ENCODE measurements at regions not wholly inside any gene's neighbourhood (a gene's known extent, or its start where the extent isn't known, plus 50 kb on each side); places are given as distances from the start of the nearest gene placed in this dataset.
"Not testable (repeated sequence)": the region's sequence is repeated elsewhere in the genome, so short reads cannot be mapped to it uniquely, and the experiment has no call there.

DNA sequence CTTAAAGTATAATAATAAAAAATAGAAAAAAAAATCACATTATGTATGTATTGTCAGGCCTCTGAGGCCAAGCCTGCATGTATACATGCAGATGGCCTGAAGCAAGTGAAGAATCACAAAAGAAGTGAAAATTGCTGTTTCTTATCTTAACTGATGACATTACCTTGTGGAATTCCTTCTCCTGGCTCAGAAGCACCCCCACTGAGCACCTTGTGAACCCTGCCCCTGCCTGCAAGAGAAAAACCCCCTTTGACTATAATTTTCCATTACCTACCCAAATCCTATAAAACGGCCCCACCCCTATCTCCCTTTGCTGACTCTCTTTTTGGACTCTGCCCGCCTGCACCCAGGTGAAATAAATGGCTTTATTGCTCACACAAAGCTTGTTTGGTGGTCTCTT lies 1086.5 kb downstream of the SORCS3 start:
- DNase-seq (ENCODE audit: low spot score): not testable (repeated sequence)

DNA sequence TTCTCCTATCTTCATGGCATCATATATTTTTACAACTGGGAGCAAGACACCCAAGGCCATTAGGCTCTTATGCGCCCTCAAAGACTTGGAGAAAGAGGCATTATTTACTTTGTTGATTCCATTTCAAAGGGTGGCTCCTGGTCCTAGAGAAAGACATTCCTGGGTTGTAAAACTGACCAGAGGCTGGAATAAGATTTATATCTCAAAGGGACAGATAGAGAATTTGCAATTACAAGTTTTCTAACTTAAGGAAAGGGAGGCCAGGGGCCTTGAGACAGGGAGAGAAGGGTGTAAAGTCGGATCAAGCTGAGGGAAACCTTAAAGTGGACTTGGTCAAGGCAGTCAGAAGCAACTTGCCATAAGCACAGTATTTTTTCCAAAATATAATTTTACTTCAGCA lies 1086.0 kb downstream of the SORCS3 start:
- no peak for DNase-seq (ENCODE audit: low spot score)

DNA sequence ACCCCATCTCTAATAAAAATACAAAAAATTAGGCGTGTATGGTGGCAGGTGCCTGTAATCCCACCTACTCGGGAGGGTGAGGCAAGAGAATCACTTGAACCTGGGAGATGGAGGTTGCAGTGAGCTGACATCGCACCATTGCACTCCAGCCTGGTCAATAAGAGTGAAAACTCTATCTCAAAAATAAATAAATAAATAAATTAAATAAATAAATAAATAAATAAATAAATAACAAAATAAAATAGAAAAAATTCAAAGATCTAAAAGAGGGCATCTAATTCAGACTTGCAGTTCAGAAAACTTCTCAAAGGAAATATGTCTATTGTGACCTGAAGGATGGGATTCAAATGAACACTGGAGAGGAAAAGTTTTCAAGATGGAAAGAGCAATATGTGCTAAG lies 1085.1 kb downstream of the SORCS3 start:
- DNase-seq (ENCODE audit: low spot score): no peak

DNA sequence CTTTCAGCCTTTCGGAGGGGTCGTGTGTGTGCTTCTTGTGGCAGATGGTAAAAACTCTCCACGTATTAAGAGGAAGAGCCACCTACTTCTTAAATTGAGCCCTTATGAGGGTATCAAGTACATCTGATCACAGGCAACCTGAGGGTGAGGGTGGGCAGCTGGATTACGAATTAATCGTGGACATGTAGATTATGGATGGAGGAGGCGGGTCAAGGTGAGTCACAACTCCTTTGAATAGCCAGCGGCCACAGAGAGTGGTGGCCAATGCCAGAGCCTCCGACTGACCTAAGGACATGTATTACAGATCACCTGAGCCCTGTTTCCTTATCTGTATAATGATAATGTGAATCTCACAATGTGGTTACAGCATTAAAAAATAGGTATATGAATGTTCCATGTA lies 1083.9 kb downstream of the SORCS3 start:
- no peak for DNase-seq (ENCODE audit: low spot score)

DNA sequence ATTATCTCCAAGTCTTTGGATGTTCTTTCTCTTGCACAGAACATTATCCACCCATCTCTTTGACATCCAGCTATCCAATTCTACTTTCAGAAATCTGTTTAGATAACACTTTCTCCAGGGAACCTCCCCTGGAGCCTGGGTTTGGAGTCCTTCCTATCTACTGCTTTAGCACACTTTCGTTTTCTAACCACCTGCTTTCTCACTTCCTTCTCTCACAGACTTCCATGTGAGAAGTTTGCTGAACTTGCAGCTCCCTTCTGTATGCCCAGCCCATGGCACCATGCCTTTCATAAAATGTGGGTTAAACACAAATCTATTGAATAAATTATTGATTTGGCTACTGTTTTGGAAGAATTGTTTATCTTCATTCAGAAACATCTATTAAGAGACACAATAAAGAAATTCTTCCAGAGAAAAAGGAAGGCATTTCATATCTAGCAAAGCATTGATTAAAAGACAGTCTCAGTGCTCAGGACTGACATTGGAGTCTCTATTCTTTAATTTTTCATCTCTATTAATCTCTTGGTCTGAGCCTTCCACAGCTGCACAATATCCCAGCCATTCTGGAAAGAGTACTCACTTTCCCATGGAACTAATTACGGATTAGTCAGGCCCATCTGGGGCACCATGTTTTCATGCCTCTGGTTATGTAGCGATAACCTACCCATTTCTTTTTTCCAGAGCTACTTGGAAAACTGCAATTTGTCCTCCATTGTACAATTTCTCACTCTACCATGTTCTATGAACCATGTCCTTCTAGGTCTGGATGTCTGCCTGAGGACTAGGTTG lies 1077.3 kb downstream of the SORCS3 start:
- DNase-seq (ENCODE audit: low spot score): no peak

DNA sequence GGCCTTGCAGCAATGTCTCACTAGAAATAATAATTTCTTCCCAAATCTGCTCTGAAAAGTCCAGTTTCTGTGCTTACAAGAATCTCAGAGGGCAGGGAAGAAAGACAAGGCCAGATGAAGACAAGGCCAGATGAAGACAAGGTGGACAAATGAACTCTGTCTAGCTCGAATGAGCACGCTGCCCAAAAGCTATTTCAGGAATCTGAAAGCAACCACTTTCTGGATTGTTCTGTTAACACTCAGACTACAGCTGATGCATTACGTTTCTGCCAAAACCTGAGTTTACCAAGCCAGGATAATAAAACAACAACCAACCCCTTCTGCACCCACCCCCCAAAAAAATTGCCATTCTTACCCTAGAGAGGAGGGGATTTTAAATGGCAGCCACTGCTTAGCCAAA lies 1073.6 kb downstream of the SORCS3 start:
- DNase-seq (ENCODE audit: low spot score): no peak

DNA sequence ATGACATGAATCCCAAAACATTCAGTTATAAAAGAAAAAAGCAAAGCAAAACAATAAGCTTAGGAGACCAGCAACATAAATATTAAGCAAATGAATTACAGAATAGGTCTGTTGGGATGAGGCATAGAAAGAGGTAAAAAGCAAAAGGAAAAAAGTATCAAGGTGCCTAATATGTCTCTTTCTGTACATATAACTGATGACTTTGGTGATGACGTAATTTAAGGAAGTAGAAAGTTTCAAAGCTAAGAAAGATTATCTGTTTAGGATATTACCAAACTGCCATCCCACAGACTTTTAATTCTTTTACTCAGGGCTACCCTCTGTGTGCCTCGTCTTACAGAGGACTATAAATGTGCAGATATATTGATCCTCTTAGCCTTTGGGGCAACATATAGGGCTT lies 1066.5 kb downstream of the SORCS3 start:
- DNase-seq (ENCODE audit: low spot score): no peak

DNA sequence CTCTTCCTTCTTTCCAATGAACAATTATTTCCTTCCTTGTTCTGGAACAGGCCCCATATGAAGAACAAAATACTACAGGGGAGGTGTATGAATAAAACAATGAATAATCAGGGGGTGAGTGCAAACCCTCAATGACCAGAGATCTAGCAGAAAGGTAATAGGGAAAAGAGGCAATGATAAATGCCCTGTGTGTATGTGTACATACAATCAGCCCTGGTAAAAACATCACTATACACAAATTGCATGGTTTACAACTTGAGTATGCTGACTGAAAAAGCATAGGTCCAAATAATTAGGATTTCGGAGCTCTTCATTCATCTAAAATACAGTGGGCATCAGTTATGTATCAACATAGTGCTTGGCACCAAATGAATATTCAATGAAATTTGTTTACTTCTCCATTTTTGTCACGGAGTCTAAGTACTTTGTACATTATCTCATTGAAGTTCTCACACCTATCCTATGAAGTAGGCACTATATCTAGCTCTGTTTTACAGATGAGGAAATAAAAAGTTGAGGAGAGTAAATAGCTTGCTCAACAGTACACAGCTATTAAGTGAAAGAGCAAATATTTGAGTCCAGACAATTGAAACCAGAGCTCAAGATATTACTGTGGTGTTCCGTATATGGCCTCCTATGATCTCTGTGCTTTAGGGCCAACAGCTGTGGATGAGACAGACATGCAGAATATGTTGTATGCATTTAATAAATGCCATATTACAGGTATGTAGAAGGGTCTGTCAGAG lies 1065.4 kb downstream of the SORCS3 start:
- no peak for DNase-seq (ENCODE audit: low spot score)

DNA sequence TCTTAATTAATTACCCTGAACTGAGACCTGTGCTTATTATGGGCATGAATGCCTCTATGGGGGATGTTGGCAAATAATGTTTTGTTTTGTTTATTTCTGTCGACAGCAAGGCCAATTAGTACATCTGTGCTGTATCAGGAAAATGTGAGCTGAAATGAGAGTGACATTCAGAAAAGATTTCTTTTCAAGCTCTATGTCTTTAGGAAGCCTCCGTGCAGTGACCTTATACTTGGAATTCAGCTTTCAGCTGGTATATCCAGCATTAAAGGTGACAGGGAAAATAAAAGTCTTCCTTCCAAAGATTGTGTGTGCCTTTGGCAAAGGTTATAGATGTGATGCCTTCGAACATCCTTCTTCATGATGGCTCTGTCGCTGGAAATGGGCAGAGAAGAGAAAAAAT lies 1061.1 kb downstream of the SORCS3 start:
- no peak for DNase-seq (ENCODE audit: low spot score)

DNA sequence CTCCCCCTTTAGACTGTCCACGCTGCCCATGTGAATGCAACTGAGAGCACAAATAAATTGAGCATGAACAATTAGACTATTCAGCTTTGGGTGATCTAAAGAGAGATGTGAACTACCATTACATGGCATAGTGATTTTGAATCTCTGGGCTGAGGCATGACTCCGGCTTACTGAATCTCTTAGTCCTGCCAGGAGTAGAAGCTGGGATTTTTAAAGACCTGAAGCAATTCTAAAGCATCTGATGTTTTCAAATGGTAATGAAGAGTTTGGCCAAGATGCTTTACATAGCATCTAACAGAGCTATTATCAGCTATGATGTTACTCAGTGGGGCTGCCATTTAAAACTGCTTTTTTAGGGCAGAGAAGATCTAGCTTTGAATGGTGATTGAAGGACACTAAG lies 1059.1 kb downstream of the SORCS3 start:
- no peak for DNase-seq (ENCODE audit: low spot score)

DNA sequence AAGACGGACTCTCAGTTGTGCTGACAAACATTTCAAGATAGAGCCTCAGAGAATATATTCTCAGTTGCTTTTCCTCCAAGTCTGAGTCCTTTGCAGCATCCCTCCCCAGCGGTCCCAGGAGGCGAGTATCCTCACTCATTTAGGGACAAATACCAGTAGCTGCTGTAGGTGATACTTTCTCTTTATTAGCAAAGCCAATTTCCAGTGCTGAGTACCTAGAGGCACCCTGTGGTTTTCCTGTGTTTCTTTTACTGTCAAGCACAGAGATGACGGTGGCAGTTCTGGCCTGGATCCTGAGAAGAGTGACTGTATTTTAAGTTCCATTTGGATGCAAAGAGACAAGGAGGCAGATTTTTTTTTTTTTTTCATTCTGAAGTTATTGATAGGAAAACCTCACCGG lies 1058.4 kb downstream of the SORCS3 start:
- no peak for DNase-seq (ENCODE audit: low spot score)

DNA sequence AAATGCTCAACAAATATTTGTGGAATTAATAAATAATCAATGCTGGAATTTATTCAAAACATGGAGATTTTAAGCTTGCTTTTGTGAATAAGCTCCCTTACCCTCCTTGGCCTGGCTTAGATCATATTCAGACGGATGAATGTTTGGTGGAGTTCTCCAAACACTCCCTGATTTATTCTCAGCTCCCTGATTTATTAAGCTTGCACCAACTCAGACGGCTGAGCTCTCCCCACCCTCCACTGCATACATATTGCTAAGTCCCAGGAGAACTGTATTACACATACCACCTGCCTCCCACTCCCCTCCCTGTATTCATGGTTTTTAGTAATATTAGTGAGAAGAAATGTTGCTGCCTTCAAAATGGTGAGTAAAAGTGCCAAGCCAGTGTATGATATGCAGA lies 1057.5 kb downstream of the SORCS3 start:
- no peak for DNase-seq (ENCODE audit: low spot score)

DNA sequence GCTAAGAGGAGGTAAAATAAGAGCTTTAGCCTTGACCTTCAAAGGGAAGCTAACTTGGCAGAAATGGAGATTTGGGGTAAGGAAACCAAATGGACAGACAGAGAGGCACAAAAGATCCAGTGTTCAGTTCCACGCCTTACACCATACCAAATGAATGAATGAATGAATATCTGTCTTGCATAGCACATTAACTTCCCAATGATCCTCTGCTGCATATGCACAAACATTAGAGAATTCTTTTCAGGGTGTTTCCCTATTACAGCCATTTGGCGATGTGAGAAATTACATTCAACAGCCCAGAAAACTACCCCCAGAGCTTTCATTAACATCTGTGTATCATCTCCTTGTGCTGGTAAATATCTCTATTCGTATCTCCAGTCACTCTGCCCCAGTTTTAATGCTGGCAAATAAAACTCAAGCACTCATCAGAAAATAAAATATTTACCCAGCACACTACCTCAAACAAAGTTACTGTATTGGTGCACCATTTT lies 1056.2 kb downstream of the SORCS3 start:
- no peak for DNase-seq (ENCODE audit: low spot score)

DNA sequence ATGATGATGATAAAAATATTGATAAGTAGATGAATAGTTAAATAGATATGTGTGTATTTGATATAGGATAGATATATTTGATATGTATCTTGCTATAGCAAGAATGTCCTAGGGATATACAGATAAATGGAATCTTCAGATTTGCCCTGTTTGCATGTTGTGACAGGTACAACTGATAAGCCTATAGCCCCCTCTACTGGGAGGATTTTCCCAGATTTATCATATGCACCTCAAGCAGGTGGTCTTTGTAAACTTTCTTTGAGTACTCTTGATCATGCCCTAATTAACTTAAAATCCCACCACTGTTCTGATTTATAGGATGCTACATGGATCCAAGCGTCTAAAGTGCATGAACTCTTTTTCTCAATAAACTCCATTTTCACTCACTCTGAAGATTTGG lies 1050.7 kb downstream of the SORCS3 start:
- no peak for DNase-seq (ENCODE audit: low spot score)

DNA sequence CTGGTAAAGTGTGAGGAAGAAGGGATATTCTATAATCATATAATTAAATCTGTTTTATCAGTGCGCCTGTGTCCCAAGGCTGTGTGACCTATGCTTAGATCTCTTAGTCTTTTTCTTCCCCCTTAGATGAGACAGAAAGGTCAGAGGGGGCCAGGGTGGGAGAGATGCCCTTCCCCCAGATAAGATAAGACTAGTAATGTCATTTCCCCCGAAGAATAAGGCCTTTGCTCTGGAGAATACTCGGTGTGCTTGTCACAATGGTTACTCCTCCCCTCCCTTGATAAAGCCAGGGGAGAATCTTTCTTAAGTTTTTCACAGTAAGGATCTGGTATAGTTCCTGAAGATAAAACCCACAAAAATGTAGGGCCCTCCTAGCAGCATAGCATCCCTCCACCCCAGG lies 1041.8 kb downstream of the SORCS3 start:
- no peak for DNase-seq (ENCODE audit: low spot score)

DNA sequence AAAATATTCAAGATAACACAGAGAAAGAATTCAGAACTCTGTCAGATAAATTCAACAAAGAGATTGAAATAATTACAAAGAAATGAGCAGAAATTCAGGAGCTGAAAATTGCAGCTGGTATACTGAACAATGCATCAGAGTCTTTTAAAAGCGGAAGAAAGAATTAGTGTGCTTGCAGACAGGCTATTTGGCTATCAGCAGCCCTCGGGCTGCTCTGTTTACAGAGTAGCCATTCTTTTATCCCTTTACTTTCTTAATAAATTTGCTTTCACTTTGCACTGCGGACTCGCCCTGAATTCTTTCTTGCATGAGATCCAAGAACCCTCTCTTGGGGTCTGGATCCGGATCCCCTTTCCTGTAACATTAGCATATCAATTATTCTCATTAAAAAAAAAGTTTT lies 1040.0 kb downstream of the SORCS3 start:
- DNase-seq (ENCODE audit: low spot score): no peak

DNA sequence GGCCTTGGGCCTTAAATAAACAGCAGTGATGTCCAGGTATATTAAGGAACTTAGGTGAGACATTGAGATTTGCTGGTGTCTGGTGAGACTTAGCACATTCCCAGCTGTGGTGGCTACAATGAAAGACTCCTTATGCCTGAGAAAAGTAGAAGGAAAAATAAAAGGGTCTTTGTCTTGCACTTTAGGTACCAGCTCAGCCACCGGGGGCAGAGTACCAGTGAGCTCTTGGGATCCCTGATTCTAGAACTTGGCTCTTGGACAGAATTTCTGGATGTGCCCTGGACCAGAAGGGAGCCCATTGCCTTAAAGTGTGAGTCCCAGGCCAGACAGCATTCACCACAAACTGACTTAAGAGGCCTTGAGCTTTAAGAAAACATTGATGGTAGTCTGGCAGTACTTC lies 1038.7 kb downstream of the SORCS3 start:
- no peak for DNase-seq (ENCODE audit: low spot score)

DNA sequence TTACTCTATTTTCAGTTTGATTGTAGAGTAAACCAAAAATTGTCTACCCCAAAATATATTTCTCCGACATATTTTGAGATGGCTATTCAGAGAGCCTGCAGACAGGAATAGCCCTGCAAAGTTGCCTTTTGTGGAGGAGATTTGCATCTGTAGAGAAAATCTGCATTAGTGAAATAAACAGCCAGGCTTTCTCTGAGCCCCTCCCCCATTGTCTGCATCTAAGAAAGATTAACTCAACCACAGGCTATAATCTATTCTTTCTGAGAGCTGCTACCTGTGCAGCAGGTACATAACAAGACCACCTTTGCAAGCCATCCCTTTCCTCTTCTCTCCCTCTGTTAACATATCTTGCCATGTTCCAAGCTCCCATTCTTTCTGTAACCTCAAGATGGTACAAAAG lies 1034.2 kb downstream of the SORCS3 start:
- DNase-seq (ENCODE audit: low spot score): no peak

DNA sequence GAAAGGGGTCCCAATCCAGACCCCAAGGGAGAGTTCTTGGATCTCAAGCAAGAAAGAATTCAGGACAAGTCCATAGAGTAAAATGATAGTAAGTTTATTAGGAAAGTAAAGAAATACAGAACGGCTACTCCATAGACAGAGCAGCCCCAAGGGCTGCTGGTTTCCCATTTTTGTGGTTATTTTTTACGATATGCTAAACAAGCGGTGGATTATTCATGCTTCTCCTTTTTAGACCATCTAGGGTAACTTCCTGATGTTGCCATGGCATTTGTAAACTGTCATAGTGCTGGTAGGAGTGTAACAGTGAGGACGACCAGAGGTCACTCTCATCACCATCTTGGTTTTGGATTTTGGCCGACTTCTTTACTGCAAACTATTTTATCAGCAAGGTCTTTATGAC lies 1033.4 kb downstream of the SORCS3 start:
- DNase-seq (ENCODE audit: low spot score): no peak

DNA sequence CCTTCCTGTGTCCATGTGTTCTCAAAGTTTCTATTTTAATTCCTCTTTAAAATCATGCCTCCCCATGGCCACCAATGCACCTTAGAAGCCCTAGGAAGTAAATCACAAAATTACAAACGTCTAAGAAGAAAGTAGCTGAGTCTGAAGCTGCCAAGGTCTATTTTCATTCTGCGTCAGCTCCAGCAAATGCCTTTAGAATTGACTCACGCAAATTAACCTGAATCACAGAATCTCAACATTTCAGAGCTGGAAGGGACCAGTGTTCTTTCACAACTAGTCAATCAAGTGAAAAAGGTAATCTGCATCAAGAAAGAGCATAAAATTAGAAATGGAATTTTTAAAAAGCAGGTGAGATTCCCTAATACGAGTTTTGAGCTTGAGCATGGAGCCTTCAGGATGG lies 1017.6 kb downstream of the SORCS3 start:
- no peak for DNase-seq (ENCODE audit: low spot score)

DNA sequence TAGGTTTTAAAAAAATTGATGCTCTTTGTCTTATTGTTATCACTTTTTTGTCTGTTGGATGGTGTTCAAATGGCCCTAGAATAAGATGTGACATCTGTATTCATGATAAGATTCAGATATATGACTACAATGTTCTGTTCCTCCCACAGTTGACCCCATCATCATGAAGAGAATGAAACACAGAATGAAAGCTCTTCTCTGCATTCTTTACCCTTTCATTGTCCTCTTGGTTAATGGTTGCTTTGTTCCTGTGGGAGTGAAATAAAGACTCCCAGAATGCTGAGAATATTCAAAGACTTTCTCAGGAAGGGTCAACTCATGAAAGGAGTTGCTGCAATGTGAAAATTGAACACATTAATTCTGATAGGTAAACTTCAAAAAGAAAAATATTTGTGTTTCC lies 1015.8 kb downstream of the SORCS3 start:
- DNase-seq (ENCODE audit: low spot score): no peak

DNA sequence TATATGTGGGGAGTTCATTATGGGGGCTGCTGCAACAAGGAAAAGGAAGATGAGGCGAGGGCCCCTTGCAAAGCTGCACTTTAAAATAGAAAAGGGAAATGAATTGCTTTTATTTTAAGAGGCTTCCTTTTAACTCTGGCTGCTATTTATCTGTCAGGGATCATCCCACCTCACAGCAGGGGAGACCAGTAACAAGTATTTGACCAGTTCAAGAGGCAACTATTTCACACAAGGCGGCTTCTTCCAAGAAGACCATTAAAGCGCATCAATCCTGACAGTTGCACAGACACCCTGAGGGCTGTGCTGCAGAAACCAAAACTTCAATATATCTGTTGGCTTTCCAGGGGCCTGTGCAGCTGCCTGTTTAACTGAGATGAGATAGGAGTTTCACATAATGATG lies 1009.2 kb downstream of the SORCS3 start:
- DNase-seq (ENCODE audit: low spot score): no peak

DNA sequence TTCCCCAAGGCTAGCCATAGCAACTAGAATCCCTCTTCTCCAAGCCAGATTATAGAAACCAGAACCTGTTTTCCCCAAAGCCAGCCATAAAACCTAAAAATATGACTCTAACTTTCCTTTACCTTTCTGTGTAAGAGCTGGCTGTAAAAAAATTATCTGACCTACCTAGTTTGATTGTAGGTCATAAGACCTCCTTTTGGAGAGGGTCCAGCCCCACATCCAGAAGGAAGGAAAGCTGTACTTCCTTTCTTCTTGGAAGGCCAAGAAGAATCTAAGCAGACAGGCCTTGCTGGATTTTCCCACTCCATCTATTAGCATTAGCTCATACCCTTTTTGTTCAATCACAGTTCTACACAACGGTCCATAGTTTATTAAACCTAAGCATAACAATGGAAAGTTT lies 1006.3 kb downstream of the SORCS3 start:
- no peak for DNase-seq (ENCODE audit: low spot score)

DNA sequence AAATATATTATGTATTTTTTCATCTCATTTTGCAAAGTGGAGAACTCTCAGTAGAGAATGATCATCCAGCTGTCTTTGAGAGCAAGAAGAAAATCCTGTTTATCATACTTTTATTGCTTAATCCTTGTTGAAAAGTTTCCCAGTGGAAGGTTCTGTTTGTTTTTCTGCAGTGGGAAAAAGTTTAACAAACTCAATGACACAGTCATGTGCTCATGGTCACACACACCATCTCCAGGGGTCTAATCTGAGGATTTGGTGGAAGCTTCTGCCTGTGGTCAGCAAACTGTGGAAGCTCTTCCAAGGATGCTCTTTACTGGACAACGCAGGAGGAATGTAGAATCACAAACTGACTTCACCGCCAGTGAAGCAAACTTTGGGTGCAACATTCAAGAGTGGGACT lies 1003.9 kb downstream of the SORCS3 start:
- no peak for DNase-seq (ENCODE audit: low spot score)
